Raji (cell line): ENCODE measurements at regions not wholly inside any gene's neighbourhood (a gene's known extent, or its start where the extent isn't known, plus 50 kb on each side); places are given as distances from the start of the nearest gene placed in this dataset.

Source experiments
- POLR2A ChIP-seq: IDR thresholded peaks from 2 replicates; pipeline ENCODE4 v1.6.1; 2011; ENCODE audit warnings: low read depth, low read length, control low read depth; ENCODE audit not compliant: insufficient read depth

GRCh38 chr18:60100778-60101177 is 201.0 kb downstream of the PMAIP1 start:
- no peak for TF ChIP-seq POLR2A

GRCh38 chr18:60099709-60100108 is 199.9 kb downstream of the PMAIP1 start:
- no peak for TF ChIP-seq POLR2A

GRCh38 chr18:60096428-60096827 is 196.6 kb downstream of the PMAIP1 start:
- TF ChIP-seq POLR2A = no peak

GRCh38 chr18:60092073-60092472 is 192.3 kb downstream of the PMAIP1 start:
- no peak for TF ChIP-seq POLR2A

- no peak for TF ChIP-seq POLR2A
Measured at GRCh38 chr18:60090170-60090569, 190.4 kb downstream of the PMAIP1 start.

GRCh38 chr18:60082790-60083189 is 183.0 kb downstream of the PMAIP1 start:
- TF ChIP-seq POLR2A = no peak

GRCh38 chr18:60082282-60082681 is 182.5 kb downstream of the PMAIP1 start:
- TF ChIP-seq POLR2A = no peak

- no peak for TF ChIP-seq POLR2A
Measured at GRCh38 chr18:60075477-60075876, 175.7 kb downstream of the PMAIP1 start.

GRCh38 chr18:60070631-60071030 is 170.8 kb downstream of the PMAIP1 start:
- TF ChIP-seq POLR2A = no peak

- no peak for TF ChIP-seq POLR2A
Measured at GRCh38 chr18:60069145-60069544, 169.3 kb downstream of the PMAIP1 start.

- no peak for TF ChIP-seq POLR2A
Measured at GRCh38 chr18:60067426-60068210, 167.8 kb downstream of the PMAIP1 start.

- TF ChIP-seq POLR2A = no peak
Measured at GRCh38 chr18:60066219-60066975, 166.6 kb downstream of the PMAIP1 start.

GRCh38 chr18:60064271-60064670 is 164.5 kb downstream of the PMAIP1 start:
- TF ChIP-seq POLR2A = no peak

- no peak for TF ChIP-seq POLR2A
Measured at GRCh38 chr18:60062396-60062795, 162.6 kb downstream of the PMAIP1 start.

- TF ChIP-seq POLR2A = no peak
Measured at GRCh38 chr18:60060578-60060977, 160.8 kb downstream of the PMAIP1 start.

- TF ChIP-seq POLR2A = no peak
Measured at GRCh38 chr18:60060026-60060425, 160.2 kb downstream of the PMAIP1 start.
